ENCODE measurements at regions not wholly inside any gene's neighbourhood (a gene's known extent, or its start where the extent isn't known, plus 50 kb on each side); places are given as distances from the start of the nearest gene placed in this dataset.

DNA sequence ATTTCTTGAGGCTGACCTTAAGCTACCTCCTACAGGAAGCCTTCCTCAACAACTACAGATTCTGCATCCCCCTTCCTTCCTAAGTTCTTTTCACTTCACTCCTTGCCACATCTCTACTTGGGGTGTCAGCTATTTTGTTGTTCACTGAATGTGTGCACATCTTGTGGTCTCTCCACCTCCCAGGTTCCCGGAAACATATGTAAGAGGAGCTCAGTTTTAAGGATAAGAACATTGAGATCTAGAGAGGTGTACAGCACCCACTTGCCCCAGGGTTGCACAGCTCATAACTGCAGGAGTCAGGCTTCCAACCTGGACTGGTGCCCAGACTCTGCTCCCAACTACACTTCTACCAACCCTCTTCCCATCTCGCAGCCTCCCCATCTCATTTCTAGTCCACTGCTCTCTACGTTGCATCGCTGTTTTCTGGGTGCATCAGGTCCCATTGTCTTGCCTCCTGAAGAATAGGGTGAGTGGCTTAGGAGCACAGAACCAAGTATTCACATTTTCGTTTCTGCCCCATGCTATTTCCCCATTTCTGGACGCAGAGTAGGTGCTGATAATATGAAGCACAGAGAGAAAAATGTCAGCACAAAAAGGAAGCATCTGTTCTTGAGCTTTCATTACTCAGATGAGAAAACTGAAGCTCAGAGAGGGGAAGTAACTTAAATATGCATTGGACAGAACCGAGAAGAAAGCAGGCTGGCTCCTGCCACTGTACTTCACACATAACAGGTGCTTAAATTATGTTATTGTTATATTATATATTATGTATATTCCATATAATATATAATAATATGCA, 292.0 kb upstream of the CCL2 start:
- DNase-seq (ENCODE audit: low read depth in 3 of 3, low spot score in 1 of 3) = no peak

DNA sequence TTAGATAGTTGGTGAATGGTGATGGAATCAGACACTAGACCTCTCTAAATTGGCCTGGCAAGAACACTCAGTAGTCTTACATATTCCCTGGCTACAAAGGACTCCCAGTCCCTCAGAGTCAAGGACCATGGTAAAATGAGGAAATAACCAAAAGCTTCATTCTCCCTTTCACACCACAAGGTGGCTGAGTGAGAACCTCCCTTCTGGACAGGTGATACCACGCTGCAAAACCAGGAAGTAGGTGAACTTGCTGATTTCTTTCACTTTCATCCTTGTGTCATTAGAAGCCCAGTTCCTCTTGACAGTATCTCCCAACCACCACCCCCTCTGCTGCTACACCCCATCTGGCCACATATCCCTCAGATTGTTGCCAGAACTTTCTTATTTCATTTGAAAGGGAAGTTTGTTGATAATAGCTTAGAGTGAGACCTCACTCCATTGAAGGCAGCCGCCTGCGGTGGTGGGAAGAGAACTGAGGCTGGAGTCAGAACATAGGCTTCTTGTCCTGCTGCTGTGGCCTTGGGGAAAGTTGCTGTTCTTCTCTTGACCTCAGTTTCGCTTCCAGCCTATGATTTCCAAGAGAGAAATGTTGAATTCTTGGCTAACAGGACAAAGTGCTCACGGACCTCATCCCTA, 290.6 kb upstream of the CCL2 start:
- DNase-seq (ENCODE audit: low read depth in 3 of 3, low spot score in 1 of 3) = no peak

GRCh38 chr17:33966410-33967059, 288.6 kb upstream of the CCL2 start:
- DNase-seq (ENCODE audit: low read depth in 3 of 3, low spot score in 1 of 3) = no peak

GRCh38 chr17:33967608-33968349, 287.3 kb upstream of the CCL2 start:
- DNase-seq (ENCODE audit: low read depth in 3 of 3, low spot score in 1 of 3) = no peak

DNA sequence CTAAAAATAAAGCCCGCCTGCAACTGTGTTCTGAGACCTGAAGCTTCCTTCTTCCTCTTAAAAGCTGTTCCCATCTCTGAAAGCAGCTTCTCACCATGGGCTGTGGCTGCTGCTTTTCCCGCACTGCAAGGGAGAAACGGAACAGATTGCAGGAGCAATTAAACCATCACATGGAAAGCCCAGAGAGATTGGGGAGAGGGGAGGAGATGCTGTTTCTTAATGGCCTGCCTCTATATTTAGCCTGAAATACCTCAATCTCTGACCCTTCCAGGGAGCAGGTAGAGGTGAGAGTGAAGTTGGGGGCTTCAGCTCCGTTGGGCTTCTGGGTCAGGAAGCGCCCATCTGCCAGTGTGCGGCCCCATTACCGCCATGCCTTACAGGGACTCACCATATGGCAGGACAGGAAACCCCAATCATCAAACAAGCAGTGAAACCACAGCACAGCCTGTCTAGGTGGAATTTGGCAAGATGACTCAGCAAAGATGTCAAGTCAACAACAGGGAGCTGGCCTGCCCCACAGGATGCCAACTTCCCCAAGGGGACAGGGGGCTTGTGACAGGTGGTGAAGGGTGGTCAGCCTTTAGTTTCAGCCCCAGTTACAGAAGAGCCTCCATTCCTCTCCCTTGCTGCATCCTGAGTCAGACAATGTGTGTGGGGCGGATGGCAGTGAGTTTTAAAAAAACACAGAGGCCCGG, 286.6 kb upstream of the CCL2 start:
- no peak for DNase-seq (ENCODE audit: low read depth in 3 of 3, low spot score in 1 of 3)

GRCh38 chr17:33970279-33970678, 284.8 kb upstream of the CCL2 start:
- DNase-seq (ENCODE audit: low read depth in 3 of 3, low spot score in 1 of 3) = no peak

GRCh38 chr17:33972763-33973162, 282.3 kb upstream of the CCL2 start:
- no peak for DNase-seq (ENCODE audit: low read depth in 3 of 3, low spot score in 1 of 3)

GRCh38 chr17:33973491-33973890, 281.6 kb upstream of the CCL2 start:
- no peak for DNase-seq (ENCODE audit: low read depth in 3 of 3, low spot score in 1 of 3)

- DNase-seq (ENCODE audit: low read depth in 3 of 3, low spot score in 1 of 3) = no peak
Measured at GRCh38 chr17:33974276-33974675, 280.8 kb upstream of the CCL2 start.

- no peak for DNase-seq (ENCODE audit: low read depth in 3 of 3, low spot score in 1 of 3)
Measured at GRCh38 chr17:33976831-33977230, 278.3 kb upstream of the CCL2 start.

DNA sequence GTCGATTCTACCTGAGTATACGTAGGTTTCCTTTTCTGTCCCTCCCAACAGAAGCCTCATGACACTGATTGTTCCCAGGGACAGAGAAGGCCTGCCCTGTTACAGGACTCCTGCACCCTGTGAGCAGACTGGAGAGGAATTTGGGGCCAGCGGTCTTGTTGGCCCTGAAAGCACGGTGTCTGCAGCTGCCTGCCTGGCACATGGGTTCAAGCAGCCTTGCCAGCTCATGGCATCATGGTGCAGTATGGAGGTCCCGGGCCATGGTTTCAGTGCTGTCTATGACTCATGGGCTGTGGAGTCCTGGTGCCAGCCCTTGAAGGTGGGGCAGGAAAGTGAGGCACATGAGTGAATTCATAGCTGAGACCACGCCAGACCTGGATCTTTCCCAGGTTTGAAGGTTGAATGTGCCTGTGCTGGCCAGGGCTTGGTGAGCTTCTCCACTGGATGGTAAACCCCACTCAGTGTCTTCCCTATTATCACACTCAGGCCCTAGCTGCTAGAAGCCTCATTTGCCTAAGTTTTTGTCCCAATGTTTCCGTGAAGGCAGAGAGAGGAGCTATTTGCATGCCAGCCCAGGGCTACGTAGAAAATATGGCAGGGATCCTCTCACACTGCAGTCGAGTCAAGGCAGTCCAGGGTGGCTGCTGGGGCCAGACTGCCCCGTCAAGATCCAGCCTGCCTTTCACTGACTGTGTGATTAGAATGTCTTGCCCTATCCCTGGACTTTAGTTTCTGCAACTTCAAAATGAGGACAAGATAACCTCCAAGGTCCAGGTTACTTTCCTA, 277.2 kb upstream of the CCL2 start:
- DNase-seq (ENCODE audit: low read depth in 3 of 3, low spot score in 1 of 3) = no peak

DNA sequence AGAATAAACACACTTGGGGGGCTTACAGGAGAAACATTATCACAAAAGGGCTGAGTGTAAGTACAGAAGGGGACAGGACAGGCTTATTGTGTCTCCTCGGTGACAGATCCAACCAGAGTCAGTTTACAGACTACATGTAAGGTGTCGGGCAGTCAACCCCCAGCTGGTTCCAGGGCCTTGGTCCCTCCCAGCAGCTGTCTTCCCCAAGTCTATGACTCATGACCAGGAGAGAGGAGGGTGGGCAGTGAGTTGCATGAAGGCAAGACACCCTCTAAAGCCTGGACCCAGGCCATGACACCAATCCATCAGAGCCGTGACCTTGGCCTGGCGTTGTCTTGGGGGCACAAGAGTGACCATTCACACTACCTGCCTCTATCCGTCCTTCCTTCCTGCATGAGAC, 276.2 kb upstream of the CCL2 start:
- DNase-seq (ENCODE audit: low read depth in 3 of 3, low spot score in 1 of 3) = no peak

GRCh38 chr17:33980193-33980592, 274.9 kb upstream of the CCL2 start:
- DNase-seq (ENCODE audit: low read depth in 3 of 3, low spot score in 1 of 3) = no peak

DNA sequence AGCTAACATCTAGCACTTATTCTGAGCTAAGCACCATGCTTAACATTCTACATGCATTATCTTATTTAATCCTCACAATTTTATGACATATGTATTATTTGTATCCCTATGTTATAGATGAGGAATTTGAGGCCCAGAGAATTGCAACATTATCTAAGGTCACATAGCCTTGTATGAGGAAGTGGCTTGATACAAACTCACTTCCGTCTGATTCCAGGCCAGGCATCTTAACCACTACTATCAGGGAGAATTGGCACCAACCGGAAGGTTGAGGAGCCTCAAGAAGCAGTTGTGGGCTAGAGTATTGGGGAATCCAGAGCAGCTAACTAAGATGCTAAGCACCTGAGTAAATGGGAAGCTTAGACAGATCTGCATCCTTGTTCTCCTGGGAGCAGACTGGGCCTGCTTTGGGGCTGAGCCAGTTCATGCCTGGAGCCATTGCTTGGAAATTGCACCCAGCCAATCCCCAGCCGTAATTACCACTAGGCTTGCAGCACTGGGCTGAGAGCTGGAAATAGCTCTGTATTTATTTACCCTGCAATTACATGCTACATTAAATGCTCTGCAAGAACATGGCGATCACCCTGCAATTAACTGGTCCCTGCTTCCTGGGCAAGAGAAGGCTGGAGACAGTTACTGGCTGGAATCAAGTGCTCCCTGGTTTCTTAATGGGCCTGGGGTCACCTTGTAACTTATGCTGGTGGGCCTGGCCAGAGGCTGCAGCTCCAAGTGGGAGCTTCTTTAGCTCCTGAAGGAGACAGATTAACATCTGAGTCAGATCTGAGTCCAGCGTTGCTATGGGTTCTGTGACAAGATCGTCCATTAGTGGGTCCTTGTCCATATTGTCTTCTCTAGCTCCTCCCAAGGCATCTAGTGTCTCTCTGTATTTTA, 273.1 kb upstream of the CCL2 start:
- DNase-seq (ENCODE audit: low read depth in 3 of 3, low spot score in 1 of 3) = no peak

DNA sequence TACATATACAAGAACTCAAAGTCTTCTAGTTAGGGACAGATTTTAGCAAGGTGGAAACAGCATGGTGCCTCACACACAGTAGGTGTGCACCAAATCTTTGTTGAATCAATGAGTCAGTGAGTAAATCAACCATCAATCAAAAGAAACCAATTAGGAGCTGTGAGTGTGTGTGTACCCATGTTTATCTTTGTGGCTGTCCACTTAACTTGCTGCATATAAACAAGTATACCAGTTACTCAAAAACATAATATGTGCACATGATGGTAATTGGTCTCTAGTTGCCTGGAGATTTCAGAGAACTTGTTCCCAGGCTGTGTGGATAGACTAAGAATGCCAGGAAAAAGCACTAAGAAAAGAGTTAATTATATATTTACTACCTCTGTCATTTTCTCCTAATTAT, 272.2 kb upstream of the CCL2 start:
- DNase-seq (ENCODE audit: low read depth in 3 of 3, low spot score in 1 of 3) = no peak

- DNase-seq (ENCODE audit: low read depth in 3 of 3, low spot score in 1 of 3) = no peak
Measured at GRCh38 chr17:33983824-33984574, 271.1 kb upstream of the CCL2 start.

- DNase-seq (ENCODE audit: low read depth in 3 of 3, low spot score in 1 of 3) = no peak
Measured at GRCh38 chr17:33986088-33986487, 269.0 kb upstream of the CCL2 start.

- no peak for DNase-seq (ENCODE audit: low read depth in 3 of 3, low spot score in 1 of 3)
Measured at GRCh38 chr17:33986566-33986965, 268.5 kb upstream of the CCL2 start.

DNA sequence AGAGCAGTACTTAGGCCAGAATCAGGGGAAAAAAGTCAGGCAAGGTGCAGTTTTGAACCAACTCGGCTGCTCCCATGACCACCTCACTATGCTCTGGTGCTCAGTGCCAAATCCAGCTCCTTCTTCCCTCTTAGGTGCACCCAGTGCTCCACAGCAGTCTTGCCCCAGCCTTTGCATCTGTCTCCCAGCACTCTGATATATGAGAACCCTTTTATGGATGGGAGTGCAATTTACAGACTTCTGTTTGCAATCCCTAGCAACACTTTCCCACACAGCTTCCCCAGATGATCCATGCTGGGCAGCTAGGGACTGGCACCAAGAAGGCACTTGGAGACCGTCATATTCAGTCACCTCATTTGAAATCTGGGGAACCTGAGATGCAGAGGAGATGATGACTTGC, 267.9 kb upstream of the CCL2 start:
- no peak for DNase-seq (ENCODE audit: low read depth in 3 of 3, low spot score in 1 of 3)

All from stimulated activated CD4-positive, alpha-beta T cell treated with anti-CD3 and anti-CD28 coated beads, TNF-alpha, amount 100 ng/mL, for 1 hour (primary cell).